Endothelial cell (in vitro differentiated cells): ENCODE measurements at regions not wholly inside any gene's neighbourhood (a gene's known extent, or its start where the extent isn't known, plus 50 kb on each side); places are given as distances from the start of the nearest gene placed in this dataset.

Source experiments
- DNase-seq: peaks from one replicate; pipeline ENCODE4 v3.0.0; 2021; ENCODE audit warnings: low spot score
- H3K27ac Mint-ChIP-seq: one replicate; pipeline ENCODE4 v1.8.0; 2021; ENCODE audit warnings: mixed read lengths, inconsistent platforms; ENCODE audit not compliant: unreplicated experiment
- H3K27me3 Mint-ChIP-seq: one replicate; pipeline ENCODE4 v1.8.0; 2021; ENCODE audit warnings: mild to moderate bottlenecking, moderate library complexity, mixed read lengths, inconsistent platforms; ENCODE audit not compliant: unreplicated experiment
- H3K36me3 Mint-ChIP-seq: one replicate; pipeline ENCODE4 v1.8.0; 2021; ENCODE audit warnings: mild to moderate bottlenecking, low read depth, mixed read lengths, inconsistent platforms; ENCODE audit not compliant: unreplicated experiment
- H3K4me1 Mint-ChIP-seq: one replicate; pipeline ENCODE4 v1.8.0; 2021; ENCODE audit warnings: mild to moderate bottlenecking, mixed read lengths, inconsistent platforms; ENCODE audit not compliant: unreplicated experiment
- H3K4me3 Mint-ChIP-seq: one replicate; pipeline ENCODE4 v1.8.0; 2021; ENCODE audit warnings: mild to moderate bottlenecking, mixed read lengths, inconsistent platforms; ENCODE audit not compliant: unreplicated experiment
- H3K9me3 Mint-ChIP-seq: one replicate; pipeline ENCODE4 v1.8.0; 2021; ENCODE audit warnings: mixed read lengths, inconsistent platforms; ENCODE audit not compliant: unreplicated experiment
- CTCF ChIP-seq: fragments of 200-600 bp; sonication (generic); IDR thresholded peaks from one replicate; pipeline ENCODE4 v1.5.0; 2021; ENCODE audit warnings: antibody characterized with exemption; ENCODE audit not compliant: unreplicated experiment

GRCh38 chr20:58000861-58001260, 227.6 kb downstream of the ANKRD60 start:
- TF ChIP-seq CTCF: no peak
- no peak overlapping the region for H3K4me3 Mint-ChIP-seq
- peaks cover 31% of the 10 kb centered on the region for H3K4me1 Mint-ChIP-seq
- no peaks in the 10 kb centered on the region for H3K9me3 Mint-ChIP-seq
- H3K36me3 Mint-ChIP-seq: no peaks in the 10 kb centered on the region
- H3K27me3 Mint-ChIP-seq: peaks cover 2% of the 10 kb centered on the region
- H3K27ac Mint-ChIP-seq: peak overlapping the region; percentile 93
- DNase-seq: no peak

DNA sequence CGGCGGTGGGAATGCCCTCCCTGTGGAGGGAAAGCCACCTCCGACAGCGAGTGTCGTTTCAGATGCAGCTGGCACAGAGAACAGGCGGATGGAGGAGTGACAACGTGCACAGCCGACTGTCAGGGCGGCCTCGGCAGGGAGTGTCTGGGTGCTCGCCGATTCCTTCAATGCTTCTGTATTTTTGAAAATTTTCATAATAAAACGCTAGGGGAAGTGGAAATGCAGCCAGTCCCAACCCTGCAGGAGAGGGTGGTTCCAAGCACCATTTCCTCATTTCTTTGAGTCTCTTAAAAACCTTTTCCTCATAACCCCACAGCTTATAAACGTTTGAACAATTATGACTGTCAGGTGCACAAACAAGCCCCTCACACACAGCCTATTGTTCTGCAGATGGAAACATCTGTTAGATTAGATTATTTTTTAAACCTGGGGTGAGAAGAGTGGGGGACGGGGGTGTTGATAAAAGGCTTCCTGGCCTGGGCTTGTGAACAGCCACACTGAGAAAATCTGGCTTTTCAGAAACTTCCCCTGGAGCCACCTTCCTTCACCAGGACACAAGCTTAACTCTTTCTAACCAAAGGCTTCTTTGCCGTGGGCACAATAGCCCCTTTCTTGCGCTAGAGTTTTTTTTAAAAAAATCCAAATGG, 228.9 kb downstream of the ANKRD60 start:
- Mint-ChIP-seq H3K4me1 (peaks cover 34% of the 10 kb centered on the region), H3K9me3 (no peaks in the 10 kb centered on the region), H3K27ac (peak overlapping the region; percentile 93), H3K27me3 (no peaks in the 10 kb centered on the region), H3K36me3 (no peaks in the 10 kb centered on the region), H3K4me3 (no peak overlapping the region)
- TF ChIP-seq CTCF: no peak
- peak; percentile 50 for DNase-seq

DNA sequence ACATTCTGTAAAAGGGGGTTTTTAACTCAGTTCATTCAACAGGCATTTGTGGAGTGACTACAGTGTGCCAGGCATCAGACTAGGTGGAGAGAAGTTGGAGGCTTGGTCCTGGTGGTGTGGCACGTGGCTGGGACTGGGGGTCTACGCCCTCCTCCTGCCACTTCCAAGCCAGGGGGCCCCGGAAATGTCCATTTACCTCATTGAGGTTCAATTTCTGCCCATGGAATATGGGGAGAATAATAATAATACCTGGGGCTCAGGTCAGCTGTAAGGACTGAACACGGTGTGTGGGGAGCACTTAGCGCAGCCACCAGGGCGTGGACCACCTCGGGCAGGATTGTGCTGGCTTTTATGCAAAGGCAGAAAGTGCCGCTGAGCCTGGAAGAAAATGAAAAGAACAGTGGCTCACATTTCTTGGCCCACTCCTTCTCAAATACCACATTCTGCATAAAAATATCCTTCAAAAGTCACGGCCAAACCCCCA, 229.4 kb downstream of the ANKRD60 start:
- no peak for DNase-seq
- H3K27me3 Mint-ChIP-seq: no peaks in the 10 kb centered on the region
- no peaks in the 10 kb centered on the region for H3K9me3 Mint-ChIP-seq
- H3K4me1 Mint-ChIP-seq: peaks cover 34% of the 10 kb centered on the region
- no peaks in the 10 kb centered on the region for H3K36me3 Mint-ChIP-seq
- H3K27ac Mint-ChIP-seq: peak overlapping the region; percentile 93
- no peak for TF ChIP-seq CTCF
- no peak overlapping the region for H3K4me3 Mint-ChIP-seq

GRCh38 chr20:57998276-57998675, 230.2 kb downstream of the ANKRD60 start:
- peaks cover 36% of the 10 kb centered on the region for H3K4me1 Mint-ChIP-seq
- no peaks in the 10 kb centered on the region for H3K36me3 Mint-ChIP-seq
- no peak for DNase-seq
- no peaks in the 10 kb centered on the region for H3K9me3 Mint-ChIP-seq
- H3K27me3 Mint-ChIP-seq: no peaks in the 10 kb centered on the region
- H3K27ac Mint-ChIP-seq: peak overlapping the region; percentile 93
- no peak for TF ChIP-seq CTCF
- H3K4me3 Mint-ChIP-seq: no peak overlapping the region

DNA sequence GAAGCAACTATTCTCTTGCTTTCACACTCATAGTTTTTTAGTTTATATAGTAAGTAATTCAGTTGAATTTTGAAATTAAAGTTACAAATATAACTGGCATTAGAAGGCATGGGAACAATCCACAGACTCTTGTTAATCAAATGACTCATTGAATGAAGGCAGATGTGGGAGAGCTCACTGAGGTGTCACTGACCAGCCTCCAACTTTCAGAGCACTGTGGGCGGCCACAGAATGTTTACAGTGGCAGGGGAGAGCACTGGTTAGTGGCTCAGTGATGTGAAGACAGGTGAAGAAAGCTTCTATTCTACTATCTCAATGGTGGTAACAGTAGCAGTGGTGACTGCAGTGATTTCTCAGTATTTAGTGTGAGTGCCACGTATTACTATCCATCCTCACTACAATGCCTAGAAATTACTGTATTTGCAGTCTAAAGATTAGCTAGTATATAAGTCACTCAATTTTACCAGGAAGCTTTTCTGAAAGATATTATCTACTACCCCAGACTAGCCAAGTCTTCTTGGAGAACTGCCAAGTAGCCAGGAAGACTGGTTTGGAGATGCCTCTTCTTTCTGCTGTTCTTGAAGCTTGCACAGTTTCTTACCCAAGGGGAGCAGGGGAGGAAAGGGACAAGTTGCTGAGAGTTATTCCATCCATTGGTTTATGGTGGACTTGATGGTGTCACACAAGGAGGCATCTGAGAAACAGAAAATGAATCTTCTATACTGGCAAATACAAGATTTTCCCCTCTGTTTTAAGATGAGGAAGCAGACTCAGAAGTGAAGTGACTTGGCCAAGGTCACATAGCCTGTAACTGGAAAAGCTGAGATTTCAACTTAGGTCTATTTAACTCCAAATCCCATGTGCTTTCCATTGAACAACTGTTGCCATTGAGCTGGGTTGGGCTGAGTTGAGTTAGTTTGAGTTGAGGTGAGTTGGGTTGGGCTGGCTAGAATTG, 231.2 kb downstream of the ANKRD60 start:
- Mint-ChIP-seq H3K4me1 (peaks cover 36% of the 10 kb centered on the region), H3K27ac (peak overlapping the region; percentile 31), H3K36me3 (no peaks in the 10 kb centered on the region), H3K27me3 (no peaks in the 10 kb centered on the region), H3K9me3 (no peaks in the 10 kb centered on the region), H3K4me3 (no peak overlapping the region)
- no peak for DNase-seq
- TF ChIP-seq CTCF: no peak
